GM18861 (cell line): ENCODE measurements at regions not wholly inside any gene's neighbourhood (a gene's known extent, or its start where the extent isn't known, plus 50 kb on each side); places are given as distances from the start of the nearest gene placed in this dataset.
"Not testable (repeated sequence)": the region's sequence is repeated elsewhere in the genome, so short reads cannot be mapped to it uniquely, and the experiment has no call there.

Experiments used
- ATAC-seq: cut with Tn5 transposase; IDR thresholded peaks from one replicate; pipeline ENCODE4 v1.9.1; 2021; ENCODE audit not compliant: unreplicated experiment

GRCh38 chr18:75773618-75774017, 346.1 kb upstream of the SMIM21 start:
- ATAC-seq, result no peak

- no peak for ATAC-seq
Measured at GRCh38 chr18:75762758-75763157, 335.3 kb upstream of the SMIM21 start.

- ATAC-seq, result no peak
Measured at GRCh38 chr18:75760208-75760607, 332.7 kb upstream of the SMIM21 start.

DNA sequence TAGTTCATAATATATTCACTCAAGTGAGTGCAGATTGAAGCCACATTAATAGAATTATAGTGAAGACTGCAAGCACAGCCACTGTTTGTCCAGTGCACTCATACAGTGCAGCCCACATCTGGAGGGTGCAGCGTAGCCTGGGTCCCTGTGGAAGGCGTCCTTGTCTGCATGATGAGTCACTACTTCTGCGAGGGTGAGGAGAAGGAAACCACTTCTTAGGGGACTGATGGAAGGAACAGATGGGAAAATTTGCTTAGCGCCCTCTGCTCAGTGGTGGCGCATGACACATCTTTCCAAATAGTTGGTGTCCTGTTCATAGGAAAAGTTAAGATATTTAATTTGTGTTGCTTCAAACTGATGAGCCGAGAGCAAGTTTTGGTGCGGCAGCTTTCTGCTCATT, 330.4 kb upstream of the SMIM21 start:
- no peak for ATAC-seq

DNA sequence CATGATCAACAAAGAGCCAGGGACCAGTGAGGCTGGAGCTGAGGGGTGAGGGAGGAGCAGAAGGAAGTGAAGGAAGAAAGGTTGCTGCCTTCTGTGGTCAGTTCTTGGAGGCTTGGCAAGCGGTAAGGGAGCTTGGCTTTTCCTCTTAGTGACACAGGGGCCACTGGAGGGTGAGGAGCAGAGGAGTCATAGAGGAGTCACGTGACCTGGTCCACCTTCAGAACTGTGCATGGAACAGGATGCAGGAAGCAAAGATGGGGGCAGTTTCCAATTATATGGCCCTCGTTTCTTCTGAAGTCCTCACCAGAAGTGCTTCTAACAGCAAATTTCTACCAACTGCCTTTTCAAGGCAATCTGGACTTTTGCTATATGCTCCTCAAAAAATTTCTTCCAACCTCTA, 326.9 kb upstream of the SMIM21 start:
- ATAC-seq, result no peak

GRCh38 chr18:75753753-75754152, 326.2 kb upstream of the SMIM21 start:
- ATAC-seq, result no peak

- ATAC-seq, result no peak
Measured at GRCh38 chr18:75752740-75753263, 325.3 kb upstream of the SMIM21 start.

GRCh38 chr18:75745147-75745546, 317.6 kb upstream of the SMIM21 start:
- no peak for ATAC-seq

DNA sequence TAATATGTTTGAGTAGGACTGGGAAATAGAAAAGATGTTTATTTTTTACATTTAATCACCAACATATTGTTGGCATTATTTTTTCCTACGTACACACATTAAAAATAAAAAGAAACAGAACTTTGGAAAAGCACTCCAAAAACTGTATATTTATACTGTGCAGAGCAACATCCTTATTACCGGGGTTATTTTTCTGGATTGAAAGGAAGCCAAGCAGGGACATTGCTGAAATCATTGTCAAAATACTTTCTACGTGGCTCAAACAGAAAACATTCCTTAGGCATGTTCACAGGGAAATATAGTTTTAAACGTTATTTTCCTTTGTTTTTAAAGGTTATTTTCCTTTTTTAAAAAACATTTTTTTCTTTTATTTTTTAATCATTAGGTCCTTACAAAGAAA, 315.0 kb upstream of the SMIM21 start:
- ATAC-seq, result no peak

- ATAC-seq, result no peak
Measured at GRCh38 chr18:75739682-75740081, 312.2 kb upstream of the SMIM21 start.

DNA sequence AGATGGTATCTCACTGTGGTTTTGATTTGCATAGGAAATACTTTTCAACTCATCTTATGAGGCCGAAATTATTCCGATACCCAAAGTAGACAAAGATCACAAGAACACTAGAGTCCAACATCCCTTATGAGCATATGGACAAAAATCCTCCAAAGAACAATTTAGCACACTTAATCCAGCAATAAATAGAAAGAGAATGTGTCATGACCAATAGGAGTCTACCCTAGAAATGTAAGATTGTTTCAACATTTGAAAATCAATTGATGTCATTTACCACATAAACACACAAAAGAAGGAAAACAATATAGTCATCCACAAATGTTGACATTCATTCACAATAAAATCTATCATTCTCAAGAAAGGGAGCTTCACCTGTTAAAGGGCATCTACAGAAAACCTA, 307.8 kb upstream of the SMIM21 start:
- ATAC-seq, result no peak

GRCh38 chr18:75730249-75730648, 302.7 kb upstream of the SMIM21 start:
- ATAC-seq, result no peak

GRCh38 chr18:75728621-75729020, 301.1 kb upstream of the SMIM21 start:
- ATAC-seq, result no peak

- no peak for ATAC-seq
Measured at GRCh38 chr18:75727456-75727855, 300.0 kb upstream of the SMIM21 start.

- no peak for ATAC-seq
Measured at GRCh38 chr18:75723521-75724340, 296.2 kb upstream of the SMIM21 start.

DNA sequence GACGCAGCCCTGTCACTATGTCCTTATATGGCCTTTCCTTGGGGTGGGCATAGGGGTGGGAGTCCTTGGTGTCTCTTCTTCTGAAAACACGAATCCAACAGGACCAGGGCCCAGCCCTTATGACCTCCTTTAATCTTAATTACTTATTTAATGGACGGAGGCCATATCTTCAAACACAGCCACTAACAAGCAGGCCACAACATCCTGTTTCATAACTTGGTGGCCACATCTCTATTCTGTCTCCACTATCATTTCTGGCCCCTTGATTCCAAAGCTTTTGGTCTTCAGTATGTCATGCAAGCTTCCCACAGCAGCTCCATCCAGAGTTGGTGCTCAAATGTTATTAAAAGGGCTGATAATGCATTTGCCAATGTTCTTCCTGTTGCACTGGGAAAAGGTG, 287.3 kb upstream of the SMIM21 start:
- no peak for ATAC-seq

GRCh38 chr18:75712124-75712867, 284.8 kb upstream of the SMIM21 start:
- ATAC-seq, result not testable (repeated sequence)

DNA sequence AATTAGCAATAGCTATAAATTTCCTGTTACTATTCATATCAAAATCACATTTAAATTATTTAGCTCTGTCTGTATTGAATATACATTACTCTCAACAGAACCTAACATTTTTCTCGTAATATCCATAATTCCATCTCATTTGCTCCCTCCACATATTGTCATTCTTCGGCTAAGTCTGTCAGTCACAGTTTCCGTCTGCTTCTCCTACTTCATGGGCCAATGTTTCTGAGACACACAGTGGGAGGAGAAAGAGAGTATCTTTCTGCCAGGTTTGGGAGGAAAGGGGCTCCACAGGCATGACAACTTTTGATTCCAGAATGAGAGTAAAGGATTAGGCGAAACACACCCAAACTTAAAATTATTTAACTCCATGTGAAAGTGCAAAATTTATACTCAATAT, 273.1 kb upstream of the SMIM21 start:
- no peak for ATAC-seq

- no peak for ATAC-seq
Measured at GRCh38 chr18:75698861-75699260, 271.4 kb upstream of the SMIM21 start.

DNA sequence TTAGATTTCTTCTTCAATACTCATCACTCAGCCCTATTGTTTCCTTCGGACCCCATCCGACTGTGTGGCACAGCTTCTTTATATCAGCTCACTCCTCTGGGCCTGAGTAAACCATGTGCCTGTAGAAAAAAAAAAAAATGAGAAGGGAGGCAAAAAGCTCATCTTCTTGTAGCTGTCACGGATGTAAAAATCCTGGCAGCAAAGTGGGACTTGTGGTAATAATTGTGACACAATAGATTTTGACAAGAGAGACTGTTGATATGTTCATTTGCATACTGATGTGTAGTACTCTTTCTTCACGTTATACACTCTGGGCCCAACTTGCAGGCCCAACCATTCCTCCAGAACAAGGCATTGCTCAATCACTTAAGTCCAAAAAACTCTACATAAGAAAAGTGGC, 270.0 kb upstream of the SMIM21 start:
- ATAC-seq, result no peak

GRCh38 chr18:75696391-75696790, 268.9 kb upstream of the SMIM21 start:
- ATAC-seq, result no peak

DNA sequence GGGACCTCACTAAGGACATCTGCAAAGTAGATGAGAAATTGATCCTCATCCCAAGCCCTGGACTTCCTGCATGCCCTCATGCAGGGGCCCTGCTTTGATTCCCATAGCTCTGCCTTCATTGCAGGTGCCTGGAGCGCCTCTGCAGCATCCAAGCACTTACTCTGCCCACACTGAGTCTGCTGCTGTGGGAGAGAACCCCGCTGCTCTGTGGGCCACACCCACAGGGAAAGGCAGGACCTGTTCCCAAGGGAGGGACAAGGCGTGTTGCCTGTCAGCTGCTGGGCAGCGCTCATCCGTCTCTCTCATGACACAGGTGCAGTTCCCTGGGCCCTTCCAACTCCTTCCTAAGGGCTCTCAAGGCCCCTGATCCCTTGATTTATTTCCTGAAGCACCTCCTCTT, 266.8 kb upstream of the SMIM21 start:
- no peak for ATAC-seq
